ENCODE measurements at regions not wholly inside any gene's neighbourhood (a gene's known extent, or its start where the extent isn't known, plus 50 kb on each side); places are given as distances from the start of the nearest gene placed in this dataset.

DNA sequence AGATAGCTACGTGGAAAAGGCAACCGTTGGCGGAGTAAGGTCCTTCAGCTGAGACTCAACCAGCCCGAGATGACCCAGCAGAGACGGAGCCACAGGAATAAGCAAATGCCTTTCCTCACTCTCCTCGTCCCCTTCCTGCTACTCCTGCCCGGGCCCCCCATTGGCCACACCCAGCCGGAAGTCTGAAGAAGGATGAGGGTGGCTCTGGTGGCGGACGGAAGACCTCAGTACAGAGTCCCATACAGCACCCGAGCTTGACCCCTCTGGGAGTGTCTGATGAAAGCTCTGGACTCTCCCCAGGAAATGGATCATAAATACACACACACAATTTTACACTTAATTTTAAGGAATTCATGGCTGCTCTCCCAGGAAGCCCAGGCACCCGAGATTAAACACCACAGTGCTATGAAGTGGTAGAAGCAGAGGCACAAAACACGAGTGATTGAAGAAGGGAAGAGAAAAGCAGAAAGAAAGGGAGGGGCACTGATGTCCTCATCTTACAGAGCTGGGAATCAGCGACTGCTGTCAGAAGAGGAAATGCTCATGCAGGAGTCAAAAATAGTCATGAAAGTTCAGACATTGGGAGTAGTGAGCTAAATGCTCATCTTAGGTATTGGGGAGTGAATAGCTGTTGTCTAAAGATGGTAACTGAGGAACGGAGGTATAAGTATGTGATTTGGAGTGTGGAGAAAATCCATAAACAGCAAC lies 125.6 kb downstream of the BANF2 start:
- Histone ChIP-seq H3K9me3 (ENCODE audit: insufficient read depth, low read length, severe bottlenecking) (no peaks in the 10 kb centered on the region), H3K79me2 (ENCODE audit: insufficient read depth, low read length) (no peaks in the 10 kb centered on the region), H3K27ac (ENCODE audit: low read length) (no peak overlapping the region), H3K4me2 (ENCODE audit: insufficient read depth, low read length) (no peak overlapping the region), H2AFZ (ENCODE audit: low read depth, low read length) (no peak overlapping the region), H3K36me3 (ENCODE audit: insufficient read depth, low read length) (no peaks in the 10 kb centered on the region), H4K20me1 (ENCODE audit: insufficient read depth, low read length) (no peaks in the 10 kb centered on the region), H3K4me3 (ENCODE audit: low read depth in 1 of 2, low read length in 2 of 2) (no peak overlapping the region), H3K4me1 (ENCODE audit: insufficient read depth, low read length) (no peaks in the 10 kb centered on the region), H3K9ac (ENCODE audit: low read depth, low read length) (no peak overlapping the region), H3K27me3 (ENCODE audit: insufficient read depth, low read length, poor library complexity) (peaks cover 4% of the 10 kb centered on the region)
- DNase-seq = no peak
- TF ChIP-seq, protein P1, sequence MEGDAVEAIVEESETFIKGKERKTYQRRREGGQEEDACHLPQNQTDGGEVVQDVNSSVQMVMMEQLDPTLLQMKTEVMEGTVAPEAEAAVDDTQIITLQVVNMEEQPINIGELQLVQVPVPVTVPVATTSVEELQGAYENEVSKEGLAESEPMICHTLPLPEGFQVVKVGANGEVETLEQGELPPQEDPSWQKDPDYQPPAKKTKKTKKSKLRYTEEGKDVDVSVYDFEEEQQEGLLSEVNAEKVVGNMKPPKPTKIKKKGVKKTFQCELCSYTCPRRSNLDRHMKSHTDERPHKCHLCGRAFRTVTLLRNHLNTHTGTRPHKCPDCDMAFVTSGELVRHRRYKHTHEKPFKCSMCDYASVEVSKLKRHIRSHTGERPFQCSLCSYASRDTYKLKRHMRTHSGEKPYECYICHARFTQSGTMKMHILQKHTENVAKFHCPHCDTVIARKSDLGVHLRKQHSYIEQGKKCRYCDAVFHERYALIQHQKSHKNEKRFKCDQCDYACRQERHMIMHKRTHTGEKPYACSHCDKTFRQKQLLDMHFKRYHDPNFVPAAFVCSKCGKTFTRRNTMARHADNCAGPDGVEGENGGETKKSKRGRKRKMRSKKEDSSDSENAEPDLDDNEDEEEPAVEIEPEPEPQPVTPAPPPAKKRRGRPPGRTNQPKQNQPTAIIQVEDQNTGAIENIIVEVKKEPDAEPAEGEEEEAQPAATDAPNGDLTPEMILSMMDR (IDR thresholded peaks at IDR 0.05; ENCODE audit: borderline replicate concordance, extremely low read depth, low read length, poor library complexity, severe bottlenecking) = no peak
- TF ChIP-seq EZH2 (IDR thresholded peaks at IDR 0.05; ENCODE audit: borderline replicate concordance, low read depth, low read length, severe bottlenecking) = no peak
- no peak for ATAC-seq (ENCODE audit: insufficient read depth, low read depth)

DNA sequence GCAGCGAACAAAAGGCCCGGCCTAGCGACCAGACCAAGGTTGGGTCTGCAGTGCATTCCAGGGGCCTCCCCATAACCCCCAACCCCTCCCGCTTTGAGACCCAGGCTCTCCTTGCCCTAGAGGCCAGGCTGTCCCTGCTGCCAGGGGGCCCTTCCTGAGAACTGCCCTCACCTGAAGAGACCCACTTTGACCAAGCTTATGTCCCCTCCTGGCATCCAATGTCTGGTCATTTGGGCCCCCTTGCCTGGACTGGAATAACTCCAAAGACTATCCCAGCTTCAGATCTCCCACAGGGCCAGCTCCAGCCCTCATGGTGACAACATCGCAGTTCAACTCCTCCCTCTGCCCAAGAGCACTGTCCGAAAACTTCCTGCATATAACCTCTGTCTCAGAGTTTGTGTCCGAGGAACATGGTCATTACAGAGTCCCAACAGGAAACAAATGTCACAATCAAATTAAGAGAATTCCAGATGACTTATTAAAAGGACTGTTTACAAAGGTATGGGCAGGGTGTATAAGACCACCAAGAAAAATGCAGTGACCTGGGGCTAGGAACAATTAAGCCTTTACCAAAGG lies 125.0 kb downstream of the BANF2 start:
- no peak for DNase-seq
- Histone ChIP-seq H4K20me1 (ENCODE audit: insufficient read depth, low read length) (no peaks in the 10 kb centered on the region), H2AFZ (ENCODE audit: low read depth, low read length) (no peak overlapping the region), H3K9ac (ENCODE audit: low read depth, low read length) (no peak overlapping the region), H3K79me2 (ENCODE audit: insufficient read depth, low read length) (no peaks in the 10 kb centered on the region), H3K4me1 (ENCODE audit: insufficient read depth, low read length) (no peaks in the 10 kb centered on the region), H3K4me2 (ENCODE audit: insufficient read depth, low read length) (no peak overlapping the region), H3K27me3 (ENCODE audit: insufficient read depth, low read length, poor library complexity) (peaks cover 4% of the 10 kb centered on the region), H3K4me3 (ENCODE audit: low read depth in 1 of 2, low read length in 2 of 2) (no peak overlapping the region), H3K27ac (ENCODE audit: low read length) (no peak overlapping the region), H3K36me3 (ENCODE audit: insufficient read depth, low read length) (no peaks in the 10 kb centered on the region), H3K9me3 (ENCODE audit: insufficient read depth, low read length, severe bottlenecking) (no peaks in the 10 kb centered on the region)
- no peak for ATAC-seq (ENCODE audit: insufficient read depth, low read depth)
- TF ChIP-seq, protein P1 (IDR thresholded peaks at IDR 0.05; ENCODE audit: borderline replicate concordance, extremely low read depth, low read length, poor library complexity, severe bottlenecking) = no peak
- TF ChIP-seq EZH2 (IDR thresholded peaks at IDR 0.05; ENCODE audit: borderline replicate concordance, low read depth, low read length, severe bottlenecking) = no peak

DNA sequence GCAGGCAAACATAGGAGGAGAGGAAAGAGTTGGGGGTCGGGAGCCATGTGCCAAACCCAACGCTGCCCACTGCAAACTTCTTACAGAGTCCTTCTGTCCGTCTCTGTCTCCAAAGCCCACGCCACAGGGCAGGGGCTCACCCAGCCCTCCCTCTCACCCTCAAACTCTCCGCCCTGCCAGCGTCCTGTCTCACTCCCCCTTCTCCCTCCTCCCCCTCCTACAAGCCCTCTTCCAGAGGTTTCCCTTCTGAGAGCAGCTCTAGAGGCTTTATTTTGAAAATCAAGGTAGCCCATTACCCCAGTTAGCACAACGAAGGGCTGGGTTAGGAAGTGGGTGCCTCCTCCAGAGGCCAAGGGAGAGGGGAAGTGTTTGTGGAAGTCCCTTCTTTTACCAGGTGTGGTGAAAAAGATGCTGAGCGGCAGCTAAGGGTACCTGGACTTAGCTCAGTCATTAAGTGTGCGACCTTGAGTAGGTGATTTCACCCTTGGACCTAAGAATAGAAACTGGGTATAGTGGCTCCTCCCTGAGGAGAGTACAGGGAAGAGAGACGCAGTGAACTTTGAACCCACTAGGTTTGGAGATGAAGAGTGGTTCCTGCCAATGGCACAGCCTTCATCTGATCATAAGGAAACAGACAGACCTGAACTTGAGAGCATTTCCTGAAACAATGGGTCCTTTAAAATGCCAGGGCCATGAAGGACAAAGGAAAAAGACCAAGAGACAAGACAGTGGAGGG lies 123.8 kb downstream of the BANF2 start:
- TF ChIP-seq, protein P1 (IDR thresholded peaks at IDR 0.05; ENCODE audit: borderline replicate concordance, extremely low read depth, low read length, poor library complexity, severe bottlenecking) = no peak
- no peak for TF ChIP-seq EZH2 (IDR thresholded peaks at IDR 0.05; ENCODE audit: borderline replicate concordance, low read depth, low read length, severe bottlenecking)
- no peaks in the 10 kb centered on the region for H3K36me3 ChIP-seq (ENCODE audit: insufficient read depth, low read length)
- ATAC-seq (ENCODE audit: insufficient read depth, low read depth) (no peak), DNase-seq (no peak)
- no peak overlapping the region for H3K27ac ChIP-seq (ENCODE audit: low read length)
- H3K27me3 ChIP-seq (ENCODE audit: insufficient read depth, low read length, poor library complexity) = peaks cover 4% of the 10 kb centered on the region
- no peaks in the 10 kb centered on the region for H4K20me1 ChIP-seq (ENCODE audit: insufficient read depth, low read length)
- H2AFZ ChIP-seq (ENCODE audit: low read depth, low read length) = no peak overlapping the region
- no peak overlapping the region for H3K4me3 ChIP-seq (ENCODE audit: low read depth in 1 of 2, low read length in 2 of 2)
- no peaks in the 10 kb centered on the region for H3K79me2 ChIP-seq (ENCODE audit: insufficient read depth, low read length)
- no peaks in the 10 kb centered on the region for H3K4me1 ChIP-seq (ENCODE audit: insufficient read depth, low read length)
- no peak overlapping the region for H3K9ac ChIP-seq (ENCODE audit: low read depth, low read length)
- no peak overlapping the region for H3K4me2 ChIP-seq (ENCODE audit: insufficient read depth, low read length)
- peaks cover 2% of the 10 kb centered on the region for H3K9me3 ChIP-seq (ENCODE audit: insufficient read depth, low read length, severe bottlenecking)

All from DND-41 (cell line).